HCEC 1CT (cell line): ENCODE measurements at regions not wholly inside any gene's neighbourhood (a gene's known extent, or its start where the extent isn't known, plus 50 kb on each side); places are given as distances from the start of the nearest gene placed in this dataset.
"Not testable (repeated sequence)": the region's sequence is repeated elsewhere in the genome, so short reads cannot be mapped to it uniquely, and the experiment has no call there.

Experiments
- DNase-seq: peaks from one replicate; pipeline ENCODE4 v3.0.0-alpha.2; 2017

DNA sequence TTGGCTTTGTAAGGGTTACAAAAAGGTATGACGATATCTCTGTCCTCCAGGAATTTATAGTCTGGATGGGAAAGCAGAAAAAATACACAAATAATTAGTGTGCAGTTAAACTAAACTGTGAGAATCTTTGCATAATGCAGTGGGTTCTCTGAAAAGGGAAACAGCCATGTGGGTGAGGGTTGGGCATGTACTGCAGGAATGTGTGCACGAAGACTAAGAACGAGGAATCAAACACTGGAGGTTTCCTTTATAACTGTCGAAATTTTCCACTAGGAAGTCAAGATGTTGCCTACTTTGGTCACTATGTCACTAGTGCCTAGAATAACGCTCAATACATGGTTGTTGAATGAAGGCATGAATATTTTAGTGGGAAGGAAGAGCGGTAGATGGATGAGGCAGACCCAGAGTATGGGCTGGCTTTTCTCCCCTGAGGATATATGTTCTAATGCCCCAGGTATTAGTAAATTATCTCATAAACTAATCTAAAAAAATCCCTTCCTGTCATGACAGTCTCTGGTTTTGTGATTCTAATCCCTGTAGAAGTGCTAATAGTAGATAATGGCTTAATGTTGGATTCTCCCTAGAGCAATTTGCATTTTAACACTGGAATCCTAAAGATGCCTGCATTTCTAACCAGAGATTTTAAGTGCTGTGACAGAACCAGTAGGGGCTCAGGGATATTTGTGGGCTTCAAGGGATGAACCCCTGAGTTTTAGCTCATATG, 227.3 kb downstream of the NMUR2 start:
- DNase-seq = no peak

GRCh38 chr5:152171888-152172287, 233.2 kb downstream of the NMUR2 start:
- no peak for DNase-seq

DNA sequence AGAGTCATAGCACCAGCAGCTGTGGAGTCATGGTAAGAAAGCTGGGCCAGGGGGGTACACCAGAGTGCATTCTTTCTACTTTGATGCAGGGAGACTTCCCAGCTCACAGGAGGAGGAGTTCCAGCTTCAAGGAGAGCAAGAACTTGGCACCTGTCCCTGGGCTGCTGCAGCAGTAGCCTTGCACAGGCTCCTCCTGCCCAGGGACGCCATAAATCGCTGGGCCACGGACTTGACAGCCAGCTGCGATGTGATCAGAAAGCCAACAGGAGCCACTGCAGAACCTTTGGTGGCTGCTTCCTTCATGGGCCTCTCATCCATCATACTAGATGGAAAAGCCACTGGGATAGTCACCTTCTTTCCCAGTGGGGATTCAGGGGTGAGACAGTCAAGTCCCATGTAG, 234.7 kb downstream of the NMUR2 start:
- DNase-seq = no peak

DNA sequence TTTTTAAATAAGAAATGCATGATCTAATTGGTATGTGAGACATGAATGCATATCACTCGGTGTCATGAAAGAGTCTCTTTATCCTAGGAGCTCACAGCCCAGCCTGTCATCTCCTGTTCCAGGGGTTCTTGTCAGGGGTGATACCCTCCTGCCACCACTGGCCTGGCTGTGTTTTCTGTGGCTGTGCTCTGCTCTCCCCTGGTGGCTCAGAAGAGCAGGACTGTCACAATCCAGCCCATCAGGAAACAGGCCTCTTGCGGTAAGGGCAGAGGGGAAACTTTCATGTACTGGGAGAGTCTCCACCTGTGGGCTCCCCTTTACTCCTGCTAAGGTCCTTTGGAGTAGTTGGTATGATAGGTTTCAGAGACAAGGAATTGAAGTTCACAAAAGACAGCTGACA, 240.2 kb upstream of the GLRA1 start:
- no peak for DNase-seq

DNA sequence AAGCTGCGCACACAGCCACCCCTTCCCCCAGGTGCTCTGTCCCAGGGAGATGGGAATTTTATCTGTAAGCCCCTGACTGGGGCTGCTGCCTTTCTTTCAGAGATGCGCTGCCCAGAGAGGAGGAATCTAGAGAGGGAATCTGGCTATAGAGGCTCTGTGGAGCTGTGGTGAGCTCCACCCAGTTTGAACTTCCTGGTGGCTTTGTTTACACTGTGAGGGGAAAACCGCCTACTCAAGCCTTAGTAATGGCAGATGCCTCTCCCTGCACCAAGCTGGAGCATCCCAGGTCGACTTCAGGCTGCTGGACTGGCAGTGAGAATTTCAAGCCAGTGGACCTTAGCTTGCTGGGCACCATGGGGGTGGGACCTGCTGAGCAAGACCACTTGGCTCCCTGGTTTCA, 235.2 kb upstream of the GLRA1 start:
- not testable (repeated sequence) for DNase-seq

DNA sequence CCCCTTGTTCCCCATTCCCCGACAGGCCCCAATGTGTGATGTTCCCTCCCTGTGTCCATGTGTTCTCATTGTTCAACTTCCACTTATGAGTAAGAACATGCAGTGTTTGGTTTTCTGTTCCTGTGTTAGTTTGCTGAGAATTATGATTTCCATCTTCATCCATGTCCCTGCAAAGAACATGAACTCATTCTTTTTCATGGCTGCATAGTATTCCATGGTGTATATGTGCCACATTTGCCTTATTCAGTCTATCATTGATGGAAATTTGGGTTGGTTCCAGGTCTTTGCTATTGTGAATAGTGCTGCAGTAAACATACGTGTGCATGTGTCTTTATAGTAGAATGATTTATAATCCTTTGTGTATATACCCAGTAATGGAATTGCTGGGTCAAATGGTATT, 229.8 kb upstream of the GLRA1 start:
- not testable (repeated sequence) for DNase-seq

- no peak for DNase-seq
Measured at GRCh38 chr5:152151940-152152339, 227.3 kb upstream of the GLRA1 start.

DNA sequence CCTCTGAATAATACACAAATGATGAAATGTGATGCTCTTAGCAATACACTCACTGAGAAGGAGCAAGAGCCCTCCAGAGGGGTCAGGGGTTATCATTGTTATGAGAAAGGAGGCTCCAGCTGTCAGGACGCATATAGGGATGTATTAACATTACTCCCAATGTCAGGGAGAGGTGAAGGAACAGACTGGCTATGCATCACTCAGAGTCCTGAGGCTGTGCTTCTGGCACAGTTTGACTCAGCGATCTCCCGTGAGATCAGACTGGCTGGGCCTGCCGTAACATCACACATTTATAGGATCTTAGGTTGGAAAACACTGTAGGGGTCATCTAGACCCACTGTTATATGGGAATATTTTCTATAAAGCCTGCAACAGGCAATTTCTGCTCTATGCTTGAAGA, 226.5 kb upstream of the GLRA1 start:
- no peak for DNase-seq

DNA sequence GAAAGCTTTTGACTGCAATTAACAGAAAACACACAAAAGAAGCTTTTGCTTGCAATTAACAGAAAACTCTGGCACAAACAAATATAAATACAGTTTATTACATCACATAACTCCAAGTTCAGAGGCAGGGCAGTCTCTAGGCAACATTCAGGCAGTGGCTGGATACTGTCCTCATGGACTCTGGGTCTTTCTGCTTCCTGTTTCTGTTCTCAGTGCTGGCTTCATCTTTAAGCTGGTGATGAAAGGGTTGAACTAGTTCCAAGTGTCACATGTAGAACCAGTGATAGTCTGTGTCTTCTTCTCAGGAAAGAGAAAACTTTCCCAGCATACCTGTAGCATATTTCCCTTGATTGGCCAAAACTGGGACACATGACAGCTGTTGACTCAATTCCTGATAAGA, 222.6 kb upstream of the GLRA1 start:
- no peak for DNase-seq

GRCh38 chr5:152146566-152146965, 221.9 kb upstream of the GLRA1 start:
- no peak for DNase-seq

DNA sequence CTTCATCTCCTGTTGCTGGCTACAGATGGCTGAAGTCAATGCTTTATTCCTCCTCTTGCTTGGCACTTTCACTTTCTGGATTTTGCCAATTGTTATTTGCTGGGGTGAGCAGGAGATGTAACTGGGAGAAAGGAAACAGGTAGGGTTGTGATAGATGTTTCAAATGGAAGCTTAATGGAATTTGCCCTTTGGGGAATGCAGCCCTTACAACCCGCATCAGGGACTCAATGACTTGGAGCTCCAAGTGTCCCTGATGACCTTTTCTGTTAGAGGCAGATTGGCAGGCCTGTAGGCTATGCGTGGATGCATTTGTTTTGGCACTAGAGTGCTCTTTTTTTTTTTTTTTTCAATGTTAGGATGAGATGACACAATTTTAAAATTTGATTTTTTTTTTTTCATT, 219.9 kb upstream of the GLRA1 start:
- DNase-seq = no peak

DNA sequence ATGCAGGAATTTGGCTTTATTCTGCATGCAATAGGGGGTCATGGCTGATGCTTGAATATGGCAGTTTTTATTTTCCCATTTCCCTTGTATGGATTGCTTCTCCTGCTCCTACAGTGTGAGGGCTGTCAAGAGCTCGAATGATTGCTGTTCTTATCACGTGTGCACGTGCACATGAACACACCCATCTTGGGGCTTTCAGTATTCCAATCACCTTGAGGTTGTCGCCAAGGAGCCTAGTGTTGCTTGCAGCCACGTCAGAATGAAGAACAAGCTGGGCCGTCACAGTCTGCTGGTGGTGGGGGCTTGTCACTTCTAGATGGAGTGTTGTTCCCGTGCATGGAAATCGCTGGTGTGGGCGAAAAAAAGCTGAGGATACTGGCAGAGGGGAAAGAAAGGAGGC, 219.4 kb upstream of the GLRA1 start:
- no peak for DNase-seq

DNA sequence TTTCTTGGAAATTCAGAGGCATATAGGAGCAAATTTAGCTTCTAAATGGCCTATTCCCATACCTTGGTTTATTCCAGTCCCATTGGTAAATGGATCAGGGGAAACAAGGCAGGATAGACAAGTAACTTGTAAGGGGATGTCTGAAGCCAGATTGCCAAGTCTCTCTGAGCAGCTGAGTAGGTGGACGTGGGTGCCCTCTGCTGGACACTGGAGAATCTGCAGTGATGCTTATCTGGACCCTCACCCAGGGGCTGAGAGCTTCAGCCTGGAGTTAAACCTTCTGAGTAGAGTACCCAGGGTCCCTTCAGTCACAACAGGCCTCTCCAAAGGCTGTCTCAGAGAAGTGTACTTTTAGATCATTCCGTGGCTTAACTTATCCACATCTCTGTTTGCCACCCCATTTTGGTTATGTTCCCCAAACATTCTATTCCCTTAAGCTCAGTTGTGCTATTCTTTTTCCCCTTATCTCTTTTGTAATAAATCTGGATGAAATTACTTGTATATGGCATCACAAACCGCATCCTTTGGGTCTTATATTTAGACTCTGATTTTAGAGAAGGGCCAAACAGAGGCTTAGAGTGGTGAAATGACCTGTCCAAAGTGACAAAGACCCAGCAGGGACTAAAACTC, 218.3 kb upstream of the GLRA1 start:
- DNase-seq = peak; percentile 21

- DNase-seq = no peak
Measured at GRCh38 chr5:152140347-152140746, 215.7 kb upstream of the GLRA1 start.

DNA sequence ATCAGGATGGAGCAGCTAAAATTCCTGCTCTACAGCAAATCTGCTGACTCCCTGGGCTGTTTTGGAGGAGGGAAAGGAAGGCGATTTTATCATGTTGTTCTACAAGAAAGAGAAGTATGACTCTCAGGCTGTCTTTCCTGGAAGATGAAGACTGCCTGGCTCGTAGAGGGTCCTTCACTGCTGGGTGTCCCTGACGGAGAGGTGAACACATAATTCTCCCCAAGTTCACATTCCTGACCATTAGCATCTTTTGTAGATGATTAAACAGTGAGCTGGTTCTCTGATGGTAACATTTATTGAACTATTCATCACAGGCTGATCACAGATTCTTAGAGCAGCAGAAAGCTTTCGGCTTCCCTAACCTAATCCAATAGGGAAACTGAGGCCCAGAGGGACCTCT, 212.4 kb upstream of the GLRA1 start:
- no peak for DNase-seq

DNA sequence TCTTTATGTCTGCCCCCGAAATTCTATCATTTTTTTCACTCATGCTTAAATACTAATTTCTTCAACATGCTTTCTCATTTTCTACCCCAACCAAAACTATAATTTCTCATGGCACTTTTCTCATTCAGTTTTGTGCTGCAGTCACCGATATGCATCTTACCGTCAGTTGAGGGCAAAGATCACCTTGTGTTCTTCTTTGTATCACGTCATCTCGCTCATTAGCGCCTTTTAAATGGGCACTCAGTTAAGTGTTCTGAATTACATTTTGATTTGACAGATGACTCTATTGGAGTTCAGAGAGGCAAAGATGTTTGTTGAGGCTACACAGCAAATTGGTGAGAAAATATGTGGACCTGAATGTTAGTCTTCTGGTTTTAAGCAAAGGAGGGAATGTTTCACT, 211.7 kb upstream of the GLRA1 start:
- DNase-seq = no peak

GRCh38 chr5:152135827-152136226, 211.2 kb upstream of the GLRA1 start:
- no peak for DNase-seq

DNA sequence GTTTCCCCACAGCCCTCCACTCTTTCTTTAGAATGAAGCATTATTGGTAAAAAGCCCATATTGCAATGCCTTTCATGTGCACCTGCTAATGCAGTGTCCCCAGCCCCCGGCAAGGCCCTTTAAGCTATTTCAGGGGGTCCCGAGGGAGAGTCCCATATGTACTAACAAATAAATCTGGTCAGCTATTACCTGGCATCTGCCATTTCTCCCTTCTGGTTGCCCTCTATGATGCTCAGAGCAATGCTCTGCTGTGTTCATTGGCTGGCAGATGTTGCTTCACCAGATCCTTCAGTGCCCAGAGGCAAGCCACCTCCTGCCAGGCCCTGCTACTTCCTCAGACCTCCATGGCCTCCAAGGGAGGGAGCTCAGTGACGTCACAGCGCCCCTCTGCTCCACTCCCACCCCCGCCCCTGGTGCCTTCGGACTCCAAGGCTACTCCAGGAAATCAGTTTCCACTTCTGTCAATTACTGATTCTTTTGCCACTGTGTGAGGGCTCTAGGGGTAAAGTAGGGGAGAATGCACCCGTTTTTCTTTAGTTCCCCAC, 201.1 kb upstream of the GLRA1 start:
- DNase-seq = no peak

GRCh38 chr5:152124409-152125041, 199.9 kb upstream of the GLRA1 start:
- no peak for DNase-seq

GRCh38 chr5:152118676-152119470, 194.2 kb upstream of the GLRA1 start:
- no peak for DNase-seq

GRCh38 chr5:152116934-152117333, 192.3 kb upstream of the GLRA1 start:
- no peak for DNase-seq

- no peak for DNase-seq
Measured at GRCh38 chr5:152113401-152113800, 188.8 kb upstream of the GLRA1 start.

DNA sequence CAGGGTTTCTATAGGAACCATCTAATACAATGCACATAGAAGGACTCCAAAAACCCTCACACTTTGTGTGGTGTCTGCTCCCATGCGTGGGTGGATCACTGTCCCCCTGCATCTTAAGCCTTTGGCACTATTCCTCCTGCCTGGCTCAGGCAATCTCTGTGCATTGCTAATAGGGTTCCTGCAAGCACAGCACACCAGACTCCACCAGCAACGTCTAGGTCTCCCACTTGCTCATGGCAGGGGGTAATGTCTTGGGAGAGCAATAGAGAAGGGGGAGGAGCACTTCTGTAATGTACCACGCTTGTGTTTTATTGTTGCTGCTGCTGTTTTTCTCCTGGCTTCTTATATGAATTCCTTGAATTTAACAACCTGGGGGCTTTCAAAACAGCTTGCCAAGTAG, 182.6 kb upstream of the GLRA1 start:
- no peak for DNase-seq
